Lung (tissue), 11 donors: ENCODE measurements at regions not wholly inside any gene's neighbourhood (a gene's known extent, or its start where the extent isn't known, plus 50 kb on each side); places are given as distances from the start of the nearest gene placed in this dataset.

Source experiments
- ATAC-seq: fragments of 200-7000 bp; cut with Tn5 transposase; one replicate; pipeline ENCODE4 v1.9.1; 2020; ENCODE audit warnings: moderate number of reproducible peaks; ENCODE audit not compliant: insufficient read depth, low FRiP score
- DNase-seq, 3 donors: peaks; one replicate each; pipeline ENCODE4 v3.0.0-alpha.2; 2013 to 2017
- H3K27ac ChIP-seq, 2 donors: one replicate each; pipeline ENCODE4 v1.5.1; 2013; ENCODE audit warnings: mild to moderate bottlenecking in 2 of 2, moderate library complexity in 2 of 2, control low read depth in 1 of 2, inconsistent platforms in 1 of 2, low read depth in 1 of 2, low read length in 1 of 2
- H3K27me3 ChIP-seq, 3 donors: one replicate each; pipeline ENCODE4 v1.5.1; 2013; ENCODE audit warnings: low read length in 2 of 3; ENCODE audit not compliant: control insufficient read depth in 3 of 3, insufficient read depth in 3 of 3
- H3K36me3 ChIP-seq, 4 donors: one replicate each; pipeline ENCODE4 v1.5.1; 2013; ENCODE audit warnings: low read length in 4 of 4, mild to moderate bottlenecking in 1 of 4, moderate library complexity in 1 of 4; ENCODE audit not compliant: control insufficient read depth in 4 of 4, insufficient read depth in 4 of 4
- H3K4me1 ChIP-seq, 5 donors: one replicate each; pipeline ENCODE4 v1.5.1; 2013; ENCODE audit warnings: low read length in 5 of 5, mild to moderate bottlenecking in 2 of 5, moderate library complexity in 1 of 5; ENCODE audit not compliant: control insufficient read depth in 5 of 5, insufficient read depth in 5 of 5
- H3K4me3 ChIP-seq: one replicate; pipeline ENCODE4 v1.5.1; 2013; ENCODE audit warnings: mild to moderate bottlenecking, control low read depth, moderate library complexity
- H3K9ac ChIP-seq, 2 donors: one replicate each; pipeline ENCODE4 v1.5.1; 2013; ENCODE audit warnings: low read length in 2 of 2, control low read depth in 1 of 2; ENCODE audit not compliant: insufficient read depth in 1 of 2
- H3K9me3 ChIP-seq, 4 donors: one replicate each; pipeline ENCODE4 v1.5.1; 2013; ENCODE audit warnings: low read length in 3 of 4, mild to moderate bottlenecking in 1 of 4, moderate library complexity in 1 of 4; ENCODE audit not compliant: control insufficient read depth in 4 of 4, insufficient read depth in 3 of 4
- WGBS, 2 donors: extraction: QIAGEN DNeasy Blood & Tissue Kit; methylation state at CpG; one replicate each; pipeline ENCODE4 v1.1.7; 2013; 5-methylcytosine and 5-hydroxymethylcytosine counted together
- TF ChIP-seq, protein P1 (sequence below): IDR thresholded peaks from 2 replicates; pipeline ENCODE4 v1.5.1; 2012; ENCODE audit warnings: mild to moderate bottlenecking; ENCODE audit errors: control extremely low read depth, extremely low read depth
- donor health status: control.
- donor health status: control.
- donor health status: Bipolar disorder and iron deficiency.
- donor health status: healthy.
- donor health status: DM: yes; HTN: yes; CAD: no.

GRCh38 chr15:72983801-72984545, 68.3 kb upstream of the NEO1 start:
- Histone ChIP-seq H3K27me3 (no peaks in the 10 kb centered on the region), H3K4me1 (peaks cover 0 to 17% (median 0%) of the 10 kb centered on the region in 5 donors), H3K9ac (no peak overlapping the region), H3K4me3 (no peak overlapping the region), H3K27ac (no peak overlapping the region), H3K9me3 (no peaks in the 10 kb centered on the region), H3K36me3 (no peaks in the 10 kb centered on the region)
- no peak for ATAC-seq
- WGBS, 2 donors: 79 to 91% methylated on average over 3 of the region's 3 CpGs
- DNase-seq: no peak
- TF ChIP-seq, protein P1, sequence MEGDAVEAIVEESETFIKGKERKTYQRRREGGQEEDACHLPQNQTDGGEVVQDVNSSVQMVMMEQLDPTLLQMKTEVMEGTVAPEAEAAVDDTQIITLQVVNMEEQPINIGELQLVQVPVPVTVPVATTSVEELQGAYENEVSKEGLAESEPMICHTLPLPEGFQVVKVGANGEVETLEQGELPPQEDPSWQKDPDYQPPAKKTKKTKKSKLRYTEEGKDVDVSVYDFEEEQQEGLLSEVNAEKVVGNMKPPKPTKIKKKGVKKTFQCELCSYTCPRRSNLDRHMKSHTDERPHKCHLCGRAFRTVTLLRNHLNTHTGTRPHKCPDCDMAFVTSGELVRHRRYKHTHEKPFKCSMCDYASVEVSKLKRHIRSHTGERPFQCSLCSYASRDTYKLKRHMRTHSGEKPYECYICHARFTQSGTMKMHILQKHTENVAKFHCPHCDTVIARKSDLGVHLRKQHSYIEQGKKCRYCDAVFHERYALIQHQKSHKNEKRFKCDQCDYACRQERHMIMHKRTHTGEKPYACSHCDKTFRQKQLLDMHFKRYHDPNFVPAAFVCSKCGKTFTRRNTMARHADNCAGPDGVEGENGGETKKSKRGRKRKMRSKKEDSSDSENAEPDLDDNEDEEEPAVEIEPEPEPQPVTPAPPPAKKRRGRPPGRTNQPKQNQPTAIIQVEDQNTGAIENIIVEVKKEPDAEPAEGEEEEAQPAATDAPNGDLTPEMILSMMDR: no peak

- ATAC-seq: no peak
Measured at GRCh38 chr15:72982714-72983113, 69.5 kb upstream of the NEO1 start.

GRCh38 chr15:72980661-72981060, 71.6 kb upstream of the NEO1 start:
- ATAC-seq: no peak
- TF ChIP-seq, protein P1: no peak
- Histone ChIP-seq H3K9ac (no peak overlapping the region), H3K27ac (no peak overlapping the region), H3K27me3 (no peaks in the 10 kb centered on the region), H3K4me3 (no peak overlapping the region), H3K4me1 (peaks cover 0 to 17% (median 0%) of the 10 kb centered on the region in 5 donors), H3K9me3 (no peaks in the 10 kb centered on the region), H3K36me3 (no peaks in the 10 kb centered on the region)
- 68 to 75% methylated on average over 1 of the region's 1 CpG for WGBS, 2 donors
- peak in 1 of 3 donors; percentile 34 for DNase-seq

More at GRCh38 chr15:72982714-72983113, 69.5 kb upstream of the NEO1 start:
- no peaks in the 10 kb centered on the region for H3K36me3 ChIP-seq
- no peaks in the 10 kb centered on the region for H3K27me3 ChIP-seq
- no peak overlapping the region for H3K27ac ChIP-seq
- H3K4me1 ChIP-seq: peaks cover 0 to 17% (median 0%) of the 10 kb centered on the region in 5 donors
- H3K4me3 ChIP-seq: no peak overlapping the region
- TF ChIP-seq, protein P1: no peak
- H3K9me3 ChIP-seq: no peaks in the 10 kb centered on the region
- DNase-seq: peak in 2 of 3 donors; percentile 64 to 76
- H3K9ac ChIP-seq: no peak overlapping the region
- WGBS, 2 donors: 58 to 81% methylated on average over 2 of the region's 2 CpGs
